Mammary epithelial cell (primary cell): ENCODE measurements at regions not wholly inside any gene's neighbourhood (a gene's known extent, or its start where the extent isn't known, plus 50 kb on each side); places are given as distances from the start of the nearest gene placed in this dataset.

Experiments
- EZH2 ChIP-seq: IDR thresholded peaks from 2 replicates; pipeline ENCODE4 v1.6.1; 2012; ENCODE audit warnings: low read length, inconsistent platforms, borderline replicate concordance
- TF ChIP-seq, protein P1 (sequence below), 2 donors: IDR thresholded peaks in 1 of 2; conservative IDR thresholded peaks in 1 of 2; 2 replicates each; pipeline ENCODE4 v1.5.1; 2011 to 2012; ENCODE audit warnings: inconsistent platforms in 2 of 2, low read length in 2 of 2, mild to moderate bottlenecking in 2 of 2, control low read depth in 1 of 2, low read depth in 1 of 2; ENCODE audit not compliant: insufficient read depth in 1 of 2; ENCODE audit errors: extremely low read depth in 1 of 2

DNA sequence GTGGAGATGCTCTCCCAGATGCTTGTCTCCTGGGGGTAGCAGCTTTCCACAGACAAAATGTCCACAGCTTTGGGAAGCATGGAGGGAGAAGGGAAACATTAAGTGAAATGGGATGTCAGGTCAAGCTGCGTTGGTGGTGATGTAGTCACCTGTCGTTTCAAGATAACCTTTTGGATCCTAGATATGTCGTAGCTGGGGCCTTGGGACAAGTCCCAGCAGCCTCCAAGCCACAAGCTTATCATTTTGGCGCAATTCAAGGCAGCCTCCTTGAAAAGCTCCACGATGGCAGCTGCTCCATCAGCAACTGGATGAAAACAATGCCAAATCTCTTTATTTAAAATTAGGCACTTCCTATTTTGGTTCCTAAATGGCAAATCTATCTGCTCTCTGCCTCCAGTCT lies 52.0 kb downstream of the RTL9 start:
- TF ChIP-seq, protein P1, sequence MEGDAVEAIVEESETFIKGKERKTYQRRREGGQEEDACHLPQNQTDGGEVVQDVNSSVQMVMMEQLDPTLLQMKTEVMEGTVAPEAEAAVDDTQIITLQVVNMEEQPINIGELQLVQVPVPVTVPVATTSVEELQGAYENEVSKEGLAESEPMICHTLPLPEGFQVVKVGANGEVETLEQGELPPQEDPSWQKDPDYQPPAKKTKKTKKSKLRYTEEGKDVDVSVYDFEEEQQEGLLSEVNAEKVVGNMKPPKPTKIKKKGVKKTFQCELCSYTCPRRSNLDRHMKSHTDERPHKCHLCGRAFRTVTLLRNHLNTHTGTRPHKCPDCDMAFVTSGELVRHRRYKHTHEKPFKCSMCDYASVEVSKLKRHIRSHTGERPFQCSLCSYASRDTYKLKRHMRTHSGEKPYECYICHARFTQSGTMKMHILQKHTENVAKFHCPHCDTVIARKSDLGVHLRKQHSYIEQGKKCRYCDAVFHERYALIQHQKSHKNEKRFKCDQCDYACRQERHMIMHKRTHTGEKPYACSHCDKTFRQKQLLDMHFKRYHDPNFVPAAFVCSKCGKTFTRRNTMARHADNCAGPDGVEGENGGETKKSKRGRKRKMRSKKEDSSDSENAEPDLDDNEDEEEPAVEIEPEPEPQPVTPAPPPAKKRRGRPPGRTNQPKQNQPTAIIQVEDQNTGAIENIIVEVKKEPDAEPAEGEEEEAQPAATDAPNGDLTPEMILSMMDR (conservative IDR thresholded peaks at IDR 0.05 in 1 of 2, IDR thresholded peaks at IDR 0.05 in 1 of 2; ENCODE audit: extremely low read depth in 1 of 2, insufficient read depth in 1 of 2, low read depth in 1 of 2, low read length in 2 of 2), result no peak
- TF ChIP-seq EZH2, result no peak
